ENCODE measurements at regions not wholly inside any gene's neighbourhood (a gene's known extent, or its start where the extent isn't known, plus 50 kb on each side); places are given as distances from the start of the nearest gene placed in this dataset.

DNA sequence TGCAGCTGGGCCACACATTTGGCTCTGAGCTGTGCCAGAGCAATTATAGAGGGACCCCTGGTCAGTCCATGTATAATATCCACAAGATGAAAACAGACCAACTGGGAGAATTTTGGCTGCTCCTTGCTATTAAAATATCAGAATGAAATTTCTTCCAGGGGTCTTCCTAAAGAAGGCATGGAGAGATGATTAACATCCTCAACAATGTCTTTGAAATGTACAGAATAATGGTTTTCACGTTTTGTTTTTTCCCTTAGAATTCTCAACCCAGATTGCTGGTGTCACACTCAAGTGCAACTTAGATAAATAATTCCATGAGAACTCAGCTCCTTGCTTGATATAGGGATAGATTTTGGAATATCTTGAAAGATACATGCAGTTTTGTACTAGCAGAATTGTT is 148.3 kb upstream of the SLC24A2 start:
- Histone ChIP-seq H3K36me3 (no peaks in the 10 kb centered on the region), H3K27ac (no peak overlapping the region), H3K9me3 (no peaks in the 10 kb centered on the region), H3K4me1 (peaks cover 9% of the 10 kb centered on the region), H3K27me3 (no peaks in the 10 kb centered on the region), H3K4me3 (no peak overlapping the region)
- TF ChIP-seq, protein P1, sequence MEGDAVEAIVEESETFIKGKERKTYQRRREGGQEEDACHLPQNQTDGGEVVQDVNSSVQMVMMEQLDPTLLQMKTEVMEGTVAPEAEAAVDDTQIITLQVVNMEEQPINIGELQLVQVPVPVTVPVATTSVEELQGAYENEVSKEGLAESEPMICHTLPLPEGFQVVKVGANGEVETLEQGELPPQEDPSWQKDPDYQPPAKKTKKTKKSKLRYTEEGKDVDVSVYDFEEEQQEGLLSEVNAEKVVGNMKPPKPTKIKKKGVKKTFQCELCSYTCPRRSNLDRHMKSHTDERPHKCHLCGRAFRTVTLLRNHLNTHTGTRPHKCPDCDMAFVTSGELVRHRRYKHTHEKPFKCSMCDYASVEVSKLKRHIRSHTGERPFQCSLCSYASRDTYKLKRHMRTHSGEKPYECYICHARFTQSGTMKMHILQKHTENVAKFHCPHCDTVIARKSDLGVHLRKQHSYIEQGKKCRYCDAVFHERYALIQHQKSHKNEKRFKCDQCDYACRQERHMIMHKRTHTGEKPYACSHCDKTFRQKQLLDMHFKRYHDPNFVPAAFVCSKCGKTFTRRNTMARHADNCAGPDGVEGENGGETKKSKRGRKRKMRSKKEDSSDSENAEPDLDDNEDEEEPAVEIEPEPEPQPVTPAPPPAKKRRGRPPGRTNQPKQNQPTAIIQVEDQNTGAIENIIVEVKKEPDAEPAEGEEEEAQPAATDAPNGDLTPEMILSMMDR (IDR thresholded peaks at IDR 0.05): no peak
- TF ChIP-seq POLR2AphosphoS5 (IDR thresholded peaks at IDR 0.05): no peak
- DNase-seq (ENCODE audit: low spot score in 2 of 2): no peak
- WGBS: 80% methylated on average over 1 of the region's 1 CpG

DNA sequence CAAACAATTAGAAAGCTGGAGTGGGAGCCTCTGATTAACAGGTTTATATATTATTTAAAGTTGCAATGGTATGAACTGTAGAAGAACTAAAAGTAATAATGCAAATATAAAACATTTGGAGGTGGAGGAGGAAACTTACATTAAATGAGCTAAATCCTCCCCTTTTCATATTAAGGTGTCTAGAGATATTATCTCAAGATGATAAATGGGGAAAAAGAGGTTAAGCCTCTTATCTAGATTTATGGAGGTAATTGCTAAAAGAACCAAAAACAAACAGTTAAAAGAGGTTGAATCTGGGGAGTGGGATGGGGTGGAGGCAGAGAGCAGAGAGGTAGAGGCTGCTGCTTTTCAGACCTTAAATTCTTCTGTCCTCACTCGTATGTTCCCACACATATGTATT is 147.8 kb upstream of the SLC24A2 start:
- no peak overlapping the region for H3K4me3 ChIP-seq
- H3K9me3 ChIP-seq: no peaks in the 10 kb centered on the region
- WGBS: 94% methylated on average over 1 of the region's 1 CpG
- no peak overlapping the region for H3K27ac ChIP-seq
- no peak for TF ChIP-seq EP300 (IDR thresholded peaks at IDR 0.05)
- TF ChIP-seq POLR2A (IDR thresholded peaks at IDR 0.05): no peak
- TF ChIP-seq POLR2AphosphoS5 (IDR thresholded peaks at IDR 0.05): no peak
- TF ChIP-seq, protein P1 (IDR thresholded peaks at IDR 0.05): no peak
- DNase-seq (ENCODE audit: low spot score in 2 of 2): no peak
- H3K36me3 ChIP-seq: no peaks in the 10 kb centered on the region
- H3K27me3 ChIP-seq: no peaks in the 10 kb centered on the region
- H3K4me1 ChIP-seq: peaks cover 9% of the 10 kb centered on the region

DNA sequence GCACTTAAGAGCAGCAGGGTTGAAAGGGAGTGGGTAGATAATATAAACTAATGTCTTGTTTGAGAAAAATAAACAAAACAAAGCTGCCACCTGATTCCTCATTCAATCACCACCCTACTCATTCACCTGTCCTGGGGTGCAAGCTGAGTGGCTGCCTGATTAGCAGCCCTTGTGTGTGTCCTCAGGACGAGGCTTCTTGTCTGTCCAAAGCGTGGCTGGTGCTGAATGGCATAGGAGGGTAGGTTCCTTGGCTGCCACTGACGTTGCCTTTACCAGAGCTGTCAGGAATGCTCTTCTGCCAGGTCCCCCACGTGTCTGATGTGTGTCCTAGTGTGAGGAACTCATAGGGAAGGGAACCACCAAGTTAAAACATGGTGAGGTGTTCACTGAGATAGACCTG is 146.6 kb upstream of the SLC24A2 start:
- TF ChIP-seq POLR2A (IDR thresholded peaks at IDR 0.05) (no peak), POLR2AphosphoS5 (IDR thresholded peaks at IDR 0.05) (no peak), EP300 (IDR thresholded peaks at IDR 0.05) (no peak)
- TF ChIP-seq, protein P1 (IDR thresholded peaks at IDR 0.05): no peak
- no peak for DNase-seq (ENCODE audit: low spot score in 2 of 2)
- no peaks in the 10 kb centered on the region for H3K27me3 ChIP-seq
- H3K4me1 ChIP-seq: peaks cover 9% of the 10 kb centered on the region
- 85% methylated on average over 4 of the region's 4 CpGs for WGBS
- no peak overlapping the region for H3K27ac ChIP-seq
- no peaks in the 10 kb centered on the region for H3K36me3 ChIP-seq
- peak overlapping the region; percentile 55 for H3K4me3 ChIP-seq
- H3K9me3 ChIP-seq: no peaks in the 10 kb centered on the region

DNA sequence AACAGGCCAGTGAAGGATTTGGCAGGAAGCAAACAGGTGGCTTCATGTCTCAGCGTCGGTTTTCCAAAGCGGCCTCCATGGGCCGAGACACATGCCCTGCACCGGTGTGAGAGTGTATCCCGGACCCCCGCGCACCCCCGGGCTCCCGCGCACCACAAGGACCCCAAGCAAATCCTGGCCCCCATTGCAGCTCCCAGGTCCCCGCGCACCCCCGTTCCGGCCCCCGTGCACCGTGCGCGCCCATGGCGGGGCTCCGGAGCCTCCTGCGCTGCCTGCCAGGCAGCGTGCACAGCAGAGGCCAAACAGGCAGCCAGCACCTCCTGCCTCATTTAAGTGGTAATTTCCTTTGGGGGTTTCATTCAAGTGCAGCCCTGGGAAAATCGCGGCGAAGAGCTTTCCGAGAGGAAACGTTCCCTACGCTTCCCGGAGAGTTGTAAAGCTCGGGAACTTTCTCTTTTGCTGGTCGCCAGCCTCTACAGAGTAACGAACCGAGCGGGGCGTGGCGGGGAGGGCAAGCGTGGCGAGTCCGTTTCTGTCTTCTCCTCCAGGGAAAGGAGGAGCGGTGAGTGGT is 145.5 kb upstream of the SLC24A2 start:
- DNase-seq (ENCODE audit: low spot score in 2 of 2): peak in 1 of 2 donors; percentile 67
- no peaks in the 10 kb centered on the region for H3K27me3 ChIP-seq
- H3K9me3 ChIP-seq: no peaks in the 10 kb centered on the region
- 27% methylated on average over 36 of the region's 41 CpGs for WGBS
- H3K4me1 ChIP-seq: peaks cover 9% of the 10 kb centered on the region
- H3K36me3 ChIP-seq: no peaks in the 10 kb centered on the region
- H3K27ac ChIP-seq: no peak overlapping the region
- H3K4me3 ChIP-seq: peak overlapping the region; percentile 55
- TF ChIP-seq POLR2A (IDR thresholded peaks at IDR 0.05): no peak
- no peak for TF ChIP-seq POLR2AphosphoS5 (IDR thresholded peaks at IDR 0.05)
- TF ChIP-seq, protein P1 (IDR thresholded peaks at IDR 0.05): no peak
- TF ChIP-seq EP300 (IDR thresholded peaks at IDR 0.05): no peak

GRCh38 chr9:19931098-19931890 is 142.5 kb upstream of the SLC24A2 start:
- TF ChIP-seq POLR2AphosphoS5 (IDR thresholded peaks at IDR 0.05) (no peak), EP300 (IDR thresholded peaks at IDR 0.05) (no peak), POLR2A (IDR thresholded peaks at IDR 0.05) (no peak)
- TF ChIP-seq, protein P1 (IDR thresholded peaks at IDR 0.05): no peak
- no peaks in the 10 kb centered on the region for H3K9me3 ChIP-seq

More at GRCh38 chr9:19931098-19931890, 142.5 kb upstream of the SLC24A2 start:
- Histone ChIP-seq H3K4me3 (no peak overlapping the region), H3K27me3 (no peaks in the 10 kb centered on the region), H3K4me1 (peaks cover 9% of the 10 kb centered on the region), H3K36me3 (no peaks in the 10 kb centered on the region), H3K27ac (no peak overlapping the region)
- no peak for DNase-seq (ENCODE audit: low spot score in 2 of 2)

Data from suprapubic skin (tissue), 4 donors.